GM21619 (cell line): ENCODE measurements at regions not wholly inside any gene's neighbourhood (a gene's known extent, or its start where the extent isn't known, plus 50 kb on each side); places are given as distances from the start of the nearest gene placed in this dataset.

Source experiments
- ATAC-seq: cut with Tn5 transposase; IDR thresholded peaks from one replicate; pipeline ENCODE4 v1.9.1; 2021; ENCODE audit not compliant: unreplicated experiment

DNA sequence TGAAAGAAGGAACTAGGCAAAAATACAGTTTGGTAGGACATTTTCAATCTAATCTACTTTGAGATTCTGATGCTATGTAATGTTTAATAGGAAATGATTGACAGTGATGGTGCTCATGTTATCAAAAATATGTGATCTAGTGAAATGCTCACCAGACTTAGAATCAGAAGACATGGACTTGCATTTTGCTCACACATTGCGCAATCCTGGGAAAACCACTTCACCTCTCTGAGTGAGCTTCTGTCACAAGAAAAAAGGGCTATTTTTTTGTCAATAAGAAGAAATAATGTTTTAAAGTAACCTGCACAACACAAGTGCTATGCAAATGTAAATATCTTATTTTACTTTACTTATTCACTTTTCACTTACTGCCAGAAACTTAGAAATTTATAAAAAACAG, 380.9 kb upstream of the HTR2A start:
- no peak for ATAC-seq

DNA sequence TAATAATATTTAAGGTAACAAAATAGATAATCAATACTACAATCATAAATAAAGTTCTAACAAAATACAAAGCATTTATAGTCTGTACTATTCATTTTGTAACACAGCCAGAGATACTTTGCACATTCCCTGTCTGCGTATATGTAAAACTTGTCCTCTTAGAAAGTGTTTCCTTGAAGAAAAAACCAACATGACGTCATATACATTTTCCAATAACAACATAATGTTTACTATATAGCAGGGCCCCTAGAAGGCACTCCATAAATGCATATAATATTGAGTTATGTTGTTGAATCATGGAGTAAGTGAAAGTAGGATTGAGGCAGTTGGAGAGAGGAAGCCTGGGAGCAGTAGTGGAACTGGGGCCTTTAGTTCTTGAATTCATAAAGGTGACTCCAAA, 371.4 kb upstream of the HTR2A start:
- ATAC-seq: no peak

DNA sequence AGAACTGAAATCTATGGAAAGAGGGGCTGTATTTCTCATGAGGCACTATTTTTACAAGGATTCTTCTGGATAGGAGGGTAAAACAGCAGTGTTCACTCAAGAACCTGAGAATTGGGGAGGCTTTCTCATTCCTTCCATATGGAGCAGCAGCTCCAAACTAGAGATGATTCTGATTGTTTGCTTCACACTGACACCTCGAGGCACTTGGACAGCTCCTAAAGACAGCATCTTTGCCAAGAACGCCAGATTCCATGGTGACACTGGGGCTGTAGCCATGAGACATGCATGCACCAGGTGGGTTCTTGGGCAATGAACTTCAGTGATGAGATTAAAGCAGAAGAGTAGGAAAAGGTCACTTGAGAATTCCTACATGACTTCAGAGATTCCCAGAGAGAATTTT, 361.5 kb upstream of the HTR2A start:
- no peak for ATAC-seq

DNA sequence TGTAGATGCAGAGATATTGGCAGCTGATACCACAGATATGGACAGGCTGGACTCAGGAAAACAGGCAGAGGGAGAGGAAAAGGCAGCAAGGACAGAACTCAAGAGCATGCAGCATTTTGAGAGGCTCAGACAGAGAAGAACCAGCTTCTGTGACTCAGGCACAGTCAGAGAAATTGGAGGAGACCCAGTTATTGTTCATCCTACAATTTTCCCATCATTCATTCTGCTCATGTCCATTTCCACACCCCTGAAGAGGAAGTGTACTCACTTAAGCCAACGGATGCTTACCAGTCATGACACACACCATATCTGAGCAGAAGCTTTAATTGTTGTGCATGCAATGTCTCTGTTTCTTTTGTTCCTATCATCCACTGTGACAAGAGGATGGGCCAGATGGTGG, 359.8 kb upstream of the HTR2A start:
- no peak for ATAC-seq

DNA sequence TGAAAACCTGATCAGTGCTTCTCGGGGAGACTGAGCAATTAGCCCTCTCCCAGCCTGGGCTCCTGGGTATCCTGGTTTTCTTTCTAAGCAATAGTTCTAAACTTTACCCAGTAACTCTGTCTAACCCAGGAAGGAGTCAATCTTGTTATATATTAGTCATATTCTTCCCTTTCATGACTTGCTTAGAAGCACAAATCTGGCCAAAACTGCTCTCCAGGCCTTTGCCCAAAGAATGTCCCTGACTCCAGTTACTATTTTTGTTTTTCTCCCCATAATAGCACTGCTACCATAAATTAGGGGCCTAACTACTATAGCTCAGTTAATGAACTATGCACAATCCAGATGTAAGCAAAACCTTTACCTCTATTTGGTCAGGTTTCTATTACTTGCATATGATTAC, 355.8 kb upstream of the HTR2A start:
- no peak for ATAC-seq

DNA sequence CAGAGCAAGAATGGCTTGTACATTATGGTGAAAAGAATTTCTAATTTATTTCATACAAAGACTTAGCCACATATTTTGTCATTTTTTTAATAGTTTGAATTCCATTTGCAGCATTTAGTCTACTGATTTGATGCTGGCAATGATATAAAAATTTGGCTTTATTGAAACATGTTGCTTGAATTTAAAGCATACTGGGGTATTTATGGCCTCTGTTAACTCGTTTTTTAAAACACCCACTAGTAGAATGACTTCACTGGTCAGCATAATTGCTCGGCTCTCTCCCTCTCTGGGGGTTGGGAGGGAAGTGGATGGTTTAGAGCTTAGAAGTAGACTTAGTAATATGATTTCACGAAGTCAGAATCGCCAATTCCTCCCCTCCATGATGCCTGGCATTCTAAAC, 354.9 kb upstream of the HTR2A start:
- no peak for ATAC-seq

DNA sequence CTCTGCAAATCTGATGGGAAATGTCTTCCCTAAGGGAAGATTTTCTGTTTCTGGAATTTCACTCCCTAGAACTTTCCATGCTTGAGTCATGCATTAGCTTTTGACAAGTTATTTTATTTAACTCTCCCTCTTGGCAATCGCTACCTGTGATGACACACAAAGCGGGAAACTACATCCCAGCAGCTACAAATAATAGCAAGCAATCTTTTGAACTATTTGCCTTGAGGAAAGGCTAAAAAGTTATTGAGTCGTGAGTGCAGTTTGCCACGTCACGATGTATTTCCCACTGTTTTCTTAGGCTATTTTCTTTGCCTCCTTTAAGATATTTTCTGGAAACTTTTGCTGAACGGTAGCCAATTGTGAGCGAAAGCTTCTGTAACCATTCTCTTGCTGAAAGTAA, 353.3 kb upstream of the HTR2A start:
- no peak for ATAC-seq

DNA sequence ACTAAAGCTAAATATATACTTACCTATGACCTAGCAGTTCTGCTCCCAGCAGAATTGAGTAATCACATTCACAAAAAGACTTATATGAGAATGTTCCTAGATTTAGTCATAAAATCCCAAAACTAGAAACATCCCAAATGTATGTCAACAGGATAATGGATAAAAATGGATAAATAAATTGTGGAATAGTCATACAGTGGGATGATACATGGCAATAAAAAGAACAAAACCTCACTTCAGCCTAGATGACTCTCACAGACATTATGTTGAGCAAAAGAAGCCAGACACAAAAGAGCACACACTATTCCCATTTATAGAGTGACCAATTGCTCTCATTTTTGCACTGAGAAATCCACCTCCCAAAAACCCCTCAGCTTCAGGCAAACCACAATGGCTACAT, 352.4 kb upstream of the HTR2A start:
- no peak for ATAC-seq

DNA sequence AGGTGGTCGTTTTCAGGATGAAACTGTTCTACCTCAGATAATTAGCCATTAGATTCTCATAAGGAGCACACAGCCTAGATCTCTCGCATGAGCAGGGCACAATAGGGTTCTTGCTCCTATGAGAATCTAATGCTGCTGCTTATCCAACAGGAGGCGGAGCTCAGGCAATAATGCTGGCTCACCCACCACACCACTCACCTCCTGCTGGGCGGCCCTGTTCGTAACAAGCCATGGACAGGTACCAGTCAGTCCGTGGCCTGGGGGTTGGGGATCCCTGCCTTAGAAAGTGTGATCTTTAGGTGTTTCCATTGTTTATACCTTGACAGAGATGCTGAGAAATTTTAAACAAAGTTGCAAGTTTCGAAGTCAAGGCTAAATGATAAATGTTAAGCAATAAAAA, 344.6 kb upstream of the HTR2A start:
- ATAC-seq: no peak

DNA sequence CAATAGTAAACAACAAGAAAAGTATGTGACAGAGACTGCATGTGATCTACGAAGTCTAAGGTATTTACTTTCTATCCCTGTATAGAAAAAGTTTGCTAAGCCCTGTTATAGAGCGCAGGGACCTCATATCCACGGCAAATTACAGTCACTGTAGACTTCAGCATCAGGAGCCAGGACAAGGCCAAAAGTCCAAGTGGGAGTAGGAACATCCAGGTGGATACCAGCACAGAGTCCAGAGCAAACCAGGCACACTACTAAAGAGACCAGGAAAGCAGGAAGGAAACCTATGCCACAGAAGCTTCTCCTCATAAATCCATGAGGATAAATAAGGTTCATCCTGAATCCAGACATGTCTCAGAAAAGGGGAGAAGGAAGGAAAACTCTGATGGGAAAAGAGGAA, 342.2 kb upstream of the HTR2A start:
- no peak for ATAC-seq

DNA sequence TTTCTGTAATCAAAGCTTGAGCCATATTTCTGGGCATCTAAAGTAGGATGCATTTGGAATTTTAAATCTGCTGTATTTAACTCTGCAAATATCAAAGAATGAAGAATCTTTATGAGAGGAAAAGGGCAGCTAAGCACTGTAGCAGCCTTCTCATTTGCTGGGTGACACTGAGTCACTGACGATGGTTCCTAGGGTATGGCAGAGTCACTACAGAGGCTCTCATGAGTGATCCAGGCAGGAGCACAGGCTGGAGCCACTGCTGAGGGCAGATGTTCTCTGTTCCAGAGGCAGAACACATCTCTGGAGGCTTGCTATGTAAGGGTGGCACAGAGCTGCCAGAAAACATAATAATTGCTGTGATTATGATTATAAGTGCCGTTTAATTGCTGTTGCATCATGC, 340.7 kb upstream of the HTR2A start:
- no peak for ATAC-seq

DNA sequence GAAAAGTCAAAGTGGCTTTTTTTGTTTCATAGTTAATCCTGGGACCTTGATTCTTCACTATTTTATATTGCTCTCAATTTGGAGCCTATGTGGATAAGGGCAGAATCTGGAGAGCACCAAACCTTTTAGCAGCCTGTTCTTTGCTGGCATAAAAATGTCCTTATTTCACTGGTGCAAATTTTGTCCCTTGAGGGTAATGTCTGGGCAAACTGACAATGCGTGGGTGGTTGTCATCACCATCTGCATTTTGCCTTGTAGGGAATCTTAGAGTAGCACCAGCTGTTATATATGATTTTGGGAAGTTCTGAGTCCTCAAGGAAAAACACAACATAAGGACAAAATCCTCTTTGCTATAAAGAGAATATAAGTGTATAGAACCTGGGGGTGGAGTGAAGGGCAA, 336.9 kb upstream of the HTR2A start:
- no peak for ATAC-seq

DNA sequence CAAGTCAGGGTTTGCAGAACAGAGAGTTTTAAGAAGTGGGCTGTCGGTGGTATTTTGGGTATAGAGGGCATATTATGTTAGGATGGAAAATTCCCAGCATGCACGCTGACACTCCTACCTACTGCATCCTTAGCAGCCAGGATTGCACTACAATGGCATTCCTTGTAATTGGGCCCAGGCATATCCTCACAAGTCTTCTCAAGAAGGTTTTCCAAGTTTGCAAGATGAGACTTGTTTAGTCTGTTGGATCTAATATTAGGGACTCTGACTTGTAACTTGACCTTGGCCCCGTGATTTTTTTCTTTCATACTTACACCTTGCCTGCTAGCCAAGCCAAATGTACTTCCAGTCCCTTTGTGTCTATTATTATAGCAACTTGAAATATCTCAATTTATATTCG, 335.7 kb upstream of the HTR2A start:
- no peak for ATAC-seq

DNA sequence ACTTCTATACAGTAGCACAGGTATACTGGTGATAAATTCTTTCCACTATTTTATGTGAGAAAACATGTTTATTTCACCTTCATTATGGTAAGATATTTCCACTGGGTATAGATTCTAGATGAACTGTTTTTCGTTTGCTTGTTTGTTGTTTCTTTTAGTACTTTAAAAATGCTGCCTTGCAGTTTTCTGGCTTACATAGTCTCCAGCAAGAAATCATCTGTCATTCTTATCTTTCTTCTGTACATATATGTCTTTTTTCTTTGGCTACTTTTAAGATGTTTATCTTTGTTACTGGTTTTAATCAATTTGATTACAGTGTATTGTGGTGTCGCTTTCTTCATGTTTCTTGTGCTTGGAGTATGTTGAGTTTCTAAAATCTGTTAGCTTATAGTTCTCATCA, 333.3 kb upstream of the HTR2A start:
- no peak for ATAC-seq

DNA sequence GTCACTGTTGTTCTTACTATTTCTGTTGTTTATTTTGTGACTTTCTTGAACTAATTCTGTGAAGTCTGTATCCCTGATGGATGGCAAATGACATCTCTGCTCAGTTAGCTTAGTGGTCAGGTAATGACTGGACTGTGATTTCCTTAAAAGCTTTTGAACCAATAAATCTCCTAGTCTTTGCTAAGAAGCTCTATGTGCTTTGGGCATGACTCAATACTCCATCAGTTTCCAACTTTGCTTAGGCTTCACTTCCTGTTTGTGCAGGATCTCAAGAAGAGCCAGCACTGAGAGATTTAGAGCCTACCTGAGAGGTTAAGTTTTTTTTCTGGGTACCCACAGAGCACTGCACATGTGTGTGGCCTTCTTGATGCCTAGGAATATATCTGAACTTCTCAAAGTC, 329.7 kb upstream of the HTR2A start:
- ATAC-seq: no peak

DNA sequence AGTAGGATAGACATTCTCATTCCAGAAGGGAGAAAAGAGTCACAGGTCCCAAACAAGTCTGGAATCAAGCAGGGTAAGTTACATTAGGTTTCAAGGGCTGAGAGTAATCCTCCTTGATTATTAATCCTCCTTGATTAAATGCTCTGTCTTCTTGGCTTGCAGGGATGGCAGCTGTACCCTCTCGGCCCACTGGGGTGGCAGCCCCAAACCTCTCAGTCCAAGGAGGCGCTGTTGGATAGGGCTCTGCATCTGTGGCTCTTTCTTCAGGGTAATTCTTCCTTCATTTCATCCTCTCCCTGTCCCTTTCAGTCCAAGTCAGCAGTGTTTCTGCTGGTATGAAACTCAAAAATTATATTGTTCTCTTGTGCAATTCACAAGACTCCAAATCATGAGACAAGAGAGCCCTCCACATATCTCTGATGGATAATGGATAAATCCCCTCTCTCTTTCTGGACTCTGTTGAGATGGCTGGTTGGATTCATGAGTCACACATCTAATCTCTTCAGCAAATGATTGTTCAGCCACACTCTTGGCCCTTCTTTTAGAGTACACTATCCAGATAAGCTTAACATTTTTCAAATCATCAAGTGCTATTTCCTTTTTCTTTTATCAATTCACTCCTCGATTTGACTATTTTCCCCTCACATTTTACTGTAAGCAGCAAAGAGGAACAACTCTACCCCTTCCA, 323.7 kb upstream of the HTR2A start:
- ATAC-seq: no peak

DNA sequence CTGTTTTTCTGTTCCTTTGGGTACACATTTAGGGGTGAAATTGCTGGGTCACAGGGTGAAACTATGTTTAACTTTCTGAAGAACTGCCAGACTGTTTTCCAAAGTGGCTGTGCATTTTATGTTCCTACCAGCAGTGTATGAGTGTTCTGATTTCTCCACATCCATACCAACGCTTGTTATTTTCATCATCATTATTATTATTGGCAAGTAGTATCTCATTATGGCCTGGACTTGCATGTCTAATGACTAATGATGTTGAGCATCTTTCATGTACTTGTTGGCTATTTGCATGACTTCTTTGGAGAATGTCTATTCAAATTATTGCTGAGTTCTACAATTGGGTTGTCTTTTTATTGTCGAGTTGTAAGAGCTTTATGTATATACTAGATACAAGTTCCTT, 321.8 kb upstream of the HTR2A start:
- ATAC-seq: no peak

DNA sequence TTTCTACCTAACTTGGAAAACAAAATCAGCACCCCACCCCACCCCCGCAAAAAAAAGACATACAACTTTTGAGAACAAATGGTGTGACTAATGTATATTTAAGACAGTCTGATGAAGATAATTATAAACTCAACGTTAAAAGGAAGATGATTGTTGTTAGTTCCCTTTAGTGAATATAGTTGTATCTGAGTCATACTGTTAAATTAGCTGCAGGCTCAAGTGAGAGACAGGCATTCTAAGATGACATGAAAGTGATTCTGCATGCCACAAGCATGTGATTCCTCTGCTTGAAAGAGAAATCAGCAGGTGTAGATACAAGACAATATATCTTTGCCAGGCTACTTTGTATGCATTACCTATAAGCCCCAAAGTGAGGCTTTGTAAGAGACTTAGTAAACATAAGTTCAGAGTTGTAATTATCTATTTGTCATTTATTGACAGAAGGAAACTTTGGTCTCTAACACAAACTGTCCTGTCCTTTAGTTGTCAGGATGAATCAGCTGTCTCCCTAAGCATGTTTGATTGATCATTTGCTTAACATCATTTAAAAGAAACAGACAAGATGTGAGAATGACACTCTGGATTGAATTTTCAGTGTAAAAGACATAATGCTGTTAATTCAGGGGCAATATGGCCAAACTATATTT, 319.4 kb upstream of the HTR2A start:
- no peak for ATAC-seq

DNA sequence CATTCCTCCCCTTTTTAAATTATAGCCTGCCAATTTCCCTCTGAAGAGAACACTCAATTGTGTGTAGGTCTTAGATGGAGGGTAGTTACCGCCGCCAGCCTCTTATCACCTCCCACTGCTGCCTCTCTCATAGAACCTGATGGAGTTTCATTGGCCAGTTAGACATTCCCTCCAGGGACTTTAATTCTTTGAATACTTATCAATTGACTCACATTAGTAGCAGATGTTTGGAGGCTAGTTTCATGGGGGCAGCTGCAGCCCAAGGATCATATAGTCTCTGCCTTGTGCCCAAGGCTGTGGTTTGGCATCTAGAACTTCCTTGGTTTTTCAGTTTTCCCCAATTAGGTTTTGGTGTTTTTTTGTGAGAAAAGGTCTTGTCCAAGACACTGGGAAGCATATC, 318.9 kb upstream of the HTR2A start:
- no peak for ATAC-seq

DNA sequence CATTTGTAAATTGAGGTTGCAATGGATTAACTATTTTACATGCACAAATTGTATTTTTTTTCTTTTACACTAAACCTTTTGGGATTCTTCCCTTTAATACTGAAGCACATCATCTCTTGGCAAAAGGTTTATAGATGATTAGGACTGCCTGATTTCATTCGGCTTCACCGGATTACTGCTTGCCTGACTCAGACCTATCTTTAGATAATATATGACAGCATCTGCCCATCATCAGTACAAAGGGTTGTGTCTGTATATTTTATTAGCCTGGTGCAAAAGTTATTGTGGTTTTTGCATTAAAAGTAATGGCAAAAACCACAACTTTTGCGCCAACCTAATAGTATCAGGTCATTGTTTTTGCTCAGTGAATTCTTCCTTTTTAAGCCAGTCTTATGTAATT, 316.2 kb upstream of the HTR2A start:
- no peak for ATAC-seq

DNA sequence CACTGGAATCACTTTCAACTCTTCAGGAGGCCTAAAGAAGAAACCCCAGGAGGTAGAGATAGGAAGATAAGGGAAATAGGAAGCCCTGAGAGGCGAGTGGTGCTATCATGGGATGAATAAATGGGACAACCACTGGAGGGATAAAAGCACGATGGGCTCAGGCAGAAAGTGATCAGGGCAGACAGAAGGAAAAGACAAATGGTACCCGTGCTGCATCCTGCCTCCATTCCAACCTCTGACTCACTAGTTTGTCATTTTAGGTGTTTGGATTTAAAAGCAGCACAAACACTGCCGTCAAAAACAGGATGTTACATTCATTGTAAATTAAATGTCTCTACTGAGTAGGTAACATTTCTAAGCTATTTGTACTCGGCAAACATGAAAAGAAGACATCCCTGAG, 314.3 kb upstream of the HTR2A start:
- no peak for ATAC-seq

DNA sequence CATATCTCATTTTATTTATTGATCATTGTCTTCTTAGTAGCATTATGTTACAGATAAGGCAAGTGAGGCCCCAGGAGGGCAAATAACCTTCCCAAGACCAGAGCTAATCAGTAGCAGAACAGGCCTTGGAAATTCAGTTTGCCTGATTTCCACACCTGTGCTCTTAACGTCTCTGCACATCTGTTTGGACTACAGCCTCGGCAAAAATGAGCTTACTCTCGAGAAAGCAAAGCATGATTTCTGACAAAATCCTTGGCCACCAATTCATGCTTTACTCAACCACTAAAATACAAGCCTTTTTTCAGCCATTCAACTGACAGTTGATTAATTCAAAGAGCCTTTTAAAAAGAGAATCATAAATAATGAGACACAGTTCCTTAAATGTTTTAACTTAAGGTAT, 309.3 kb upstream of the HTR2A start:
- ATAC-seq: no peak

DNA sequence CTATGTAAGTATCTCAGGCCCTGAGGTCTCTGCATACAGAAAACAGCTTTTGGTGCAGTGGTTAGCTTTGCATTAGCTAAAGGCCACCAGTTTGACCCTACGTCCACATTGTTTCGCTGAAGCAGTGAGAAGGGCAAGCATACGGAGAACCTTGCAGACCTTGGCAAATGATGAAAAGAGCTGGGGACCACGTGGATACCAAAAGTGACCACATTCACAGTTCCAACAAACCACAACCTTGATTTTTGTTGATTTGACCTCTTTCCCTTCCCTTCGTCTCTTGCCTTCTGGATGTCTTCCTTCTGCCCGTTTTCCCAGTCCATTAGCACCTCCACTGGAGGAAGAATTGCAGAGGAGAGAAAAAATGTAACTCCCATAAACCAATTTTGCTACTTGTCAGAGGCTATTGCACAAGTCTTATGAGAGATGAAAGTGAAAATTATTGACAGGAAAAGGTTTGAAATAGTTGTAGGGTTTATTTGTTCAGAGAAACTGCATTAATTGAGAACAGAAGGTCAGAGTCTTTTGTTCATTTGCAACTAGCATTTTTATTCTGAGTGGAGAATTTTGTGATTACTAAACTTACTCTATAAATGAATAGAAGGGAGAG, 293.9 kb upstream of the HTR2A start:
- ATAC-seq: no peak
